ENCODE measurements at regions not wholly inside any gene's neighbourhood (a gene's known extent, or its start where the extent isn't known, plus 50 kb on each side); places are given as distances from the start of the nearest gene placed in this dataset.

DNA sequence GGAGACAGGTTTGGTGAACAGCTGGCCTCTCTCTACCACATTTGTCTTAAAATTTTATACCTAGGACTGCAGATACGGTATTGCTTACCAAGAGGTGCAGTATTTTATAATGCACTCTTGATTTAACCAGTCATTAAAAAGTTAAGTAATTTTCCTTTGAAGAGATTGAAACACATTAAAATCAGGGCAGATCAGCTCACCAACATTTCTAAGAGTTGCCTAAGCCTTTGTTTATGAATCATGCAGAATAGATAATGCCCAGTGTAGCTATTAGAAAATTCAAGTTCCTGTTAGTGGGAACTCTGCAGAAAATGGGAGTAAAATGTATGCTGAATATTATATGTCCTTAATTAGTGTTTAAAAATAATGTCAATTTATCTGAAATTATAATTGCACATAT, 140.2 kb upstream of the PRPS1L1 start:
- no peaks in the 10 kb centered on the region for H3K27me3 ChIP-seq
- no peaks in the 10 kb centered on the region for H3K4me1 ChIP-seq
- ATAC-seq (no peak), FAIRE-seq (no peak), DNase-seq (no peak)
- H3K4me3 ChIP-seq: no peak overlapping the region
- H3K27ac ChIP-seq: no peak overlapping the region
- no peaks in the 10 kb centered on the region for H3K9me3 ChIP-seq
- intact Hi-C loops (cut with DNase I): no loop called here
- no peaks in the 10 kb centered on the region for H3K36me3 ChIP-seq
- WGBS, 2 donors: 86 to 91% methylated on average over 1 of the region's 1 CpG
- TF ChIP-seq, protein P1, sequence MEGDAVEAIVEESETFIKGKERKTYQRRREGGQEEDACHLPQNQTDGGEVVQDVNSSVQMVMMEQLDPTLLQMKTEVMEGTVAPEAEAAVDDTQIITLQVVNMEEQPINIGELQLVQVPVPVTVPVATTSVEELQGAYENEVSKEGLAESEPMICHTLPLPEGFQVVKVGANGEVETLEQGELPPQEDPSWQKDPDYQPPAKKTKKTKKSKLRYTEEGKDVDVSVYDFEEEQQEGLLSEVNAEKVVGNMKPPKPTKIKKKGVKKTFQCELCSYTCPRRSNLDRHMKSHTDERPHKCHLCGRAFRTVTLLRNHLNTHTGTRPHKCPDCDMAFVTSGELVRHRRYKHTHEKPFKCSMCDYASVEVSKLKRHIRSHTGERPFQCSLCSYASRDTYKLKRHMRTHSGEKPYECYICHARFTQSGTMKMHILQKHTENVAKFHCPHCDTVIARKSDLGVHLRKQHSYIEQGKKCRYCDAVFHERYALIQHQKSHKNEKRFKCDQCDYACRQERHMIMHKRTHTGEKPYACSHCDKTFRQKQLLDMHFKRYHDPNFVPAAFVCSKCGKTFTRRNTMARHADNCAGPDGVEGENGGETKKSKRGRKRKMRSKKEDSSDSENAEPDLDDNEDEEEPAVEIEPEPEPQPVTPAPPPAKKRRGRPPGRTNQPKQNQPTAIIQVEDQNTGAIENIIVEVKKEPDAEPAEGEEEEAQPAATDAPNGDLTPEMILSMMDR (IDR thresholded peaks at IDR 0.05): no peak

DNA sequence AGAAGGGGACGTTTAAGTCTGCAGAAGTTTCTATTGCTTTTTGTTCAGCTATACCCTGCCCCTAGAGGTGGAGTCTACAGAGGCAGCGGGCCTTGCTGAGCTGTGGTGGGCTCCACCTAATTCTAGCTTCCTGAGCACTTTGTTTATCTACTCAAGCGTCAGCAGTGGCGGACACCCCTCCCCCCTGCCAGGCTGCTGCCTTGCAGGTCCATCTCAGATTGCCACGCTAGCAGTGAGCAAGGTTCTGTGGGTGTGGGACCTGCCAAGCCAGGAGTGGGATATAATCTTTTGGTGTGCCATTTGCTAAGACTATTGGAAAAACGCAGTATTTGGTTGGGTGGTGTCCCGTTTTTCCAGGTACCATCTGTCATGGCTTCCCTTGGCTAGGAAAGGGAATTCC, 147.3 kb upstream of the PRPS1L1 start:
- ATAC-seq (no peak), DNase-seq (peak in 1 of 6 donors; percentile 14), FAIRE-seq (no peak)
- TF ChIP-seq, protein P1 (IDR thresholded peaks at IDR 0.05): no peak
- no peaks in the 10 kb centered on the region for H3K36me3 ChIP-seq
- H3K27ac ChIP-seq: no peak overlapping the region
- 72 to 83% methylated on average over 7 of the region's 7 CpGs for WGBS, 2 donors
- H3K9me3 ChIP-seq: no peaks in the 10 kb centered on the region
- peaks cover 0 to 7% (median 0%) of the 10 kb centered on the region in 3 donors for H3K4me1 ChIP-seq
- H3K4me3 ChIP-seq: no peak overlapping the region
- intact Hi-C loops (cut with DNase I): no loop called here
- H3K27me3 ChIP-seq: no peaks in the 10 kb centered on the region

DNA sequence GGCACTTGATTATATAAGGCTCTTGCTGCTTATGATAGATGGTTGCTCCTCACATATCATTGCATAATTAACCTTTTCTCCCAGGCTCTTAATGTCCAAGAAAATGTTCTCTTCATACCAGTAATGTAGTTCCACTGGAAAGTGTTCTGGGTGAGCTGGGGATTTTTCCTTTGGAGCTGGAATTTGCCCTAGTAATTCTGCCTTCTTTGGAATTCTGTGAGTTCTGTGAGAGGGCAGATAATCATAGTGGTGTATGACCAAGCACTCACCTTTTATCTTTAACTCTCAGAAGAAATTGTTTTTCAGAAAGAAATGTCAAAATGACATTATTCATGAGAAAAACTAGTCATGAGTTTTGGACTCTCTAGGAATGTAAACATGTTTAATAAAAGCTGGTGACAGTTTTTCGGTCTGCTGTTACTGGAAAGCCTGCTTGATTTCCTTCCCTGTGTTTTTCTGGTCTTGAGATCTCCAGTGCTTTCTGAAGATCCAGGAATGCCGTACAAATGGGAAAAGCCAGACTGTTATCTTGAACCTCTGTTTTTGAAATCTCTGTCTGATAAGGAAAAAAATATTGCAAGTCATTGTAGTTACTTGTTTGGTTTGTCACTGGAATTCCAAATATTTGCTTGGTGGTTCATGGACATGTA, 148.3 kb upstream of the PRPS1L1 start:
- Histone ChIP-seq H3K27me3 (no peaks in the 10 kb centered on the region), H3K27ac (no peak overlapping the region), H3K9me3 (no peaks in the 10 kb centered on the region), H3K4me3 (no peak overlapping the region), H3K36me3 (no peaks in the 10 kb centered on the region), H3K4me1 (peaks cover 0 to 7% (median 0%) of the 10 kb centered on the region in 3 donors)
- no peak for DNase-seq
- intact Hi-C loops (cut with DNase I): no loop called here
- WGBS, 2 donors: 9 to 11% methylated on average over 2 of the region's 2 CpGs
- peak in 1 of 4 donors; percentile 42 for ATAC-seq
- TF ChIP-seq, protein P1 (IDR thresholded peaks at IDR 0.05): no peak
- no peak for FAIRE-seq

DNA sequence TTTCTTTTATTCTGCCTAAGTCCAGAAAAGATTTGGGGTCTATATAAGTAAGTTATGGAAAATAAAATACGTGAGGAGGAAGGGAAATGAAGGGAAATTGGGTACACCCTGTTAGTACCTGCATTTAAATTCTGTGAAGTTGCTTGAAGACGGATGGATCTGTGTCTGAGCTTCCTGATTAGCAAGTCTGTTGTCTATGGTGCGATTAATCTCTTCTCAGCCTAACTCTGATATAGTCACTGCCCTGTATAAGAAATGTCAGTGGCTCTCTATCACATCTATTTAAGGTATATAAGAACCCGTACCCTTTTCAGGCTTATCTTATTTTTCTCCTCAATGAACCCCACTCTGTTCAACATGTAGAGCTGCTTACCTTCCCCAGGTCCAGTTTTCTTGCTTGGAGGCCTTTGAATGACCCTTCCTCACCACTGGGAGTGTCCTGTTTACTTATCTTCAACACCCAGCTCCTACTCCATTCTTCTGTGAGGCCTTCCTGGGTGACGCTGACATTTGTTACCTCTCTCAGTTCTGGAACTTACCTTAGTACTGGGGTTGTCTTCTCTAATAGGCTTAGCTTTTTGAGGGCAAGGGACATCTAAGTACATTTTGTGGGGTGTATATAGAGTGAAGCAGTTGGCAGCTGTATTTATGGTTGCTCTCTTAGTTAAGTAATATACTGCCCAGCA, 149.6 kb upstream of the PRPS1L1 start:
- FAIRE-seq (no peak), DNase-seq (no peak), ATAC-seq (no peak)
- intact Hi-C loops (cut with DNase I): no loop called here
- Histone ChIP-seq H3K27me3 (no peaks in the 10 kb centered on the region), H3K9me3 (no peaks in the 10 kb centered on the region), H3K36me3 (no peaks in the 10 kb centered on the region), H3K4me1 (peaks cover 0 to 7% (median 0%) of the 10 kb centered on the region in 3 donors), H3K4me3 (no peak overlapping the region), H3K27ac (no peak overlapping the region)
- TF ChIP-seq, protein P1 (IDR thresholded peaks at IDR 0.05): no peak
- 76 to 79% methylated on average over 5 of the region's 5 CpGs for WGBS, 2 donors

Measured in pancreas (tissue), 10 donors.